HG03521 (cell line): ENCODE measurements at regions not wholly inside any gene's neighbourhood (a gene's known extent, or its start where the extent isn't known, plus 50 kb on each side); places are given as distances from the start of the nearest gene placed in this dataset.
"Not testable (repeated sequence)": the region's sequence is repeated elsewhere in the genome, so short reads cannot be mapped to it uniquely, and the experiment has no call there.

Experiments used
- ATAC-seq: cut with Tn5 transposase; IDR thresholded peaks from one replicate; pipeline ENCODE4 v1.9.1; 2021; ENCODE audit warnings: mild to moderate bottlenecking, moderate library complexity; ENCODE audit not compliant: unreplicated experiment

DNA sequence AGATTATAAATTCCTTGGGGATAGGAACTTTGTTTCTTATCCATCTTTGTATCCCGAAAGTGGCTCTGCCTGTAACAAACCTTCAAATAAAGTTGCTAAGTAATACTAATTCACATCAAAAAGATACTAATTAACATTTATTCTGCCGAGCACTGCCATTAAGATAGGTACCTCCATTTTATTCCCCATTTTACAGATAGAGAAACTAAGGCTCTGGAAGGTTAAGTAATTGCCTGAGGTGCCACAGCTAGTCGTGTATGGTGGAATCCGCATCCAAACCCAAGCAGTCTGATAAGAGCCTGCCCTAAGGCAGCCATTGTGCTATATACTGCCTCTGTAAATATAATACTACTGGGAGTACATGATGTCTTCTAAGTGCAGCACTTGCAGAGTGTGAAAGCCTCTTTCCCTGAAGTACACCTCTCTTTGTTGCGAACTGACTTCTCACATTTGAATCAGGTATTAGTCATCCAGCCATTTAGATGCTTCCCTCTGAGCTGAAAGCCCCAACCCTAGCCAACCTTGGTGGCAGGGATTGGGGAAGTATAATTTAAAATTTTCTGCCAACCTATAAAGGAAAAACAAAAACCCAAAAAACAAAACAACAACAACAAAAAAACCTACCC, 78.5 kb upstream of the CHD2 start:
- ATAC-seq = no peak

DNA sequence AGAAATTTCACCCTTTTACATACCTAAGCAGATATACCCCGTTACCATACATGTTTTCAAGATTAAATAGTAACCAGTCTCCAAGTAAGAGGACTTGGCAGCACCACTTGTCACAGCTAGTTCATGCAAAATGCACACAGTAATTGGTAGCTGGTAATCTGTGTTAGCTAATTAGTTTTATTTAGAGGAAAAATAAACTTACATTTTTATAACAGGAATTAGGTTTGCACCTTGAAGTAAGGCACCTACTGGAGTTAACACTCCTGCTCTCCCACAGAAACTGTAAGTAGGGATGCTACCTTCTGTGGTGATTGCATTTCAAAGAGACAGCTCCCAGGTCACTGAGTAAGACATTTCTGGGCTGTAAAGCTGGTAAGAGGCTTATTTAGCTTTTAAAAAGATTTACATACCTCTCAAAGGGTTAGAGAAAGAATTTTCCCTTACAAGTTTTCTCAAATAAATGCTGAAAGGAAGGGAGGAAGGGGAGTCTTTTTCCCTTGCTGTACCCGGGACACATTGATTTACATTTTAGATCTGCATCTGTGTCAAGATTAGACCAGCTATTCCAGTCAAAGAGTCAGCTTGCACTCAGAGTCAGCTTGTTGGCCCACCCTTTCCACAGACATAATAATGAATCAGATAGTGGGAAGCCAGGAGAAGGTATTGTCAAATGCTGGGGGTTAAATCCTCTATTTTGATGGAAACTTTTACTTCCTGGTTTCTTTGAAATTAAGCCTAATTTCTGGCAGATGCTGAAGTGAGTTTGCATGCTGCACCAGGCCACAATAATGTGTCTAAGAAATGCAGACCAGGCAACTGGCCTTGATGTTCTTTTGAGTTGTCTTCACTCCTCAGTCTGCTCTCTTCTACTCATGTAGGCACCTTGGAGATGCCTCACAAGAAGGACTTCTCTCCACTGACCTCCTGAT, 77.6 kb upstream of the CHD2 start:
- ATAC-seq = no peak

DNA sequence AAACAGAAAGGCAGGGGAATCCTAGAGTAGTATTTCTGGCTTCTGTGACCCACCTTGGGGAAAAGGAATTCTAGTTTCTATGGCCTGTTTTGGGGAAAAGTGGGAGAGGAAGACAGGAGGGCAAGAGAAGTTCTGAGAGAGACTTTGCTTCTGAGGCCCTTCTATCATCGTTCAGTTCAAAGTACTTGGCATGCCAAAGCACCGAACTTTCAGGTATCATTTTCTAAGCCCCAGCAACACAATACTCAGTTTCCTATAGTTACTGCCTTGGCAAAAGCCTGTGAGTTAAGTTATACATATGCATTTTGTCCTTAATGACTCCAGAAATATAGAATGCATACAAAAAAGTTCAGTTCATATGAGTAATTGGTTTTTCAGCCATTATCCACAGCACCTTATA, 74.1 kb upstream of the CHD2 start:
- no peak for ATAC-seq

DNA sequence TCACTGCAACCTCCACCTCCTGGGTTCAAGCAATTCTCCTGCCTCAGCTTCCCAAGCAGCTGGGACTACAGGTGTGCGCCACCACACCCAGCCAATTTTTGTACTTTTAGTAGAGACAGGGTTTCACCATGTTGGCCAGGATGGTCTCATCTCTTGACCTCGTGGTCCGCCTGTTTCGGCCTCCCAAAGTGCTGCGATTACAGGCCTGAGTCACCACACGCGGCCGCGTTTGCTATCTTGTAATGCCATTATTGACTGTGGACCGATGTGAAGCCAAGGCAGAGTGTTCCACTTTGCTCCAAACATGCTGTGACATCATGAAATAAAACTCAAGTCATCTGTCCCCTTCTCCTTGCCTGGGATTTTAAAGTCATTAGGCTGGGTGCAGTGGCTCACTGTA, 72.1 kb upstream of the CHD2 start:
- not testable (repeated sequence) for ATAC-seq

DNA sequence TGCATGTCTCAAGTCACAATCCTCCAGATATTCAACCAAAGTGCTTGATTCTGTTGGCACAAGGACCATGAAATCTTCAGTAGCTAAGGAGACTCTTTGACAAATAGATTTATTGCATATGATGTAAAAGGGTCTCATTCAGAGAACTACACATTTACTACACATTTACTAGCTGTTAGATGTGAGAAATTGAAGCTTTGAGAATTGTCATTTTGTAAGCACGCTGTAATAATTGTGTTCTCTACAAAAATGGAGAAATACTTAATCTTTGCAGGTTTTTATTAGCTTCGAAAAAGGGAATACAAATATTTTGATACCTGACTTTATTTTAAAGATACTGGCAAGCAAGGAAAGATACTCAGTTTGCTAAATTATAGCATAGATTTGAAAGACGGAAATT, 70.2 kb upstream of the CHD2 start:
- no peak for ATAC-seq

DNA sequence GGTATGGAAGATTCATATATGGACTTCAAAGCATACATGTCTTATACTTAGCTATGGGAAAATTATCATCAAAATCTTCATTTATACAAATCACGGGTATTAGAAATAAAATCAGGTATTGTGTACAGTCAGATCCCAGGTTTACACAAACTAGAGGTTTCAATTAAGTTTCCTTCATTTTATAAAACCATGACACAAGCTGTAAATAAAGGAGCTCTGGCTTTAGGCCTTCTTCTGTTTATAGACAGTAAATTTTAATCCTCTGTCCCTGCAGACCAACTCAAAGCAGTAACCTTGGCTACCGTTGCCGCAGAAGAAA, 68.8 kb upstream of the CHD2 start:
- no peak for ATAC-seq

DNA sequence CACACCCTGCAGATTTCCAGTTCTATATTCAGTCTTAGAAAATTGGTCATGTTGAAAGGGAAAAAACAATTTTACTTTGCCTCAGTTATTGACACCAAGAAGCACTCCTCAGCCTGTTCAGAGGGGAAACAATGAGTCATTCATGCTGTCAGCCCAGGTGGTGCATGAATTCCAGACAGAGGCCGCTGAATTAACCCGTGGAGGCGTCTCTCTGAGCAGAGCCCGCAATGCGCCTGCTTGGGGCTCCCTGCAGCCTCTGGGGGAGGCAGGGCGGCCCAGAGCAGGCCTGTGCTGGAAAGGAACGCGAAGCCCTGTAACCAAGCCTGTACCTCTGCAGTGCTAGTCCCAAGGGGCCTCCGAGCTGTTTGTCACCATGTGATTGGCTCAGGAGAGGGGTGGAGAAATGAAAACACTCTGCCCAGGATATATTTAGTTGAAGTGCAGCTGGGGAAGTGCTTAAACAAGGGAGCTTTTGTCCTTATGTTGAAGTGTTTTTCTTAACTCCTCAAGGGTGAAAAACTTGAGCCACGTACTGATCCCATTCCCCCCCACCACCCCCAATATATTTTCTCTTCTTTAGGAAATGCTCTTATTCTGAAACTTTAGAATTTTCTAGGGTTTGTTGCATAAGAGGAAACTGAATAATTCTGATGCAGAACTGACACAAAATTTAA, 68.3 kb upstream of the CHD2 start:
- ATAC-seq = peak; percentile 94

DNA sequence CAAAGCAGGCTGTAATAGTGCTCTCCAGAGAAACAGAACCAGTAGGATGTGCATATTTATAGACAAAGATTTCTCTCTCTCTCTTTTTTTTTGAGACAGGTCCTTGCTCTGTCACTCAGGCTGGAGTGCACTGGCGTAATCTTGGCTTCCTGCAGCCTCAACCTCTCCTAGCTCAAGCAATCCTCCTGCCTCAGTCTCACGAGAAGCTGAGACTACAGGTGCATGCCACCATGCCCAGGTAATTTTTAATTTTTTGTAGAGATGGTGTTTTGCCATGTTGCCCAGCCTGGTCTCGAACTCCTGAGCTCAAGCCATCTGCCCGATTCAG, 67.1 kb upstream of the CHD2 start:
- no peak for ATAC-seq

DNA sequence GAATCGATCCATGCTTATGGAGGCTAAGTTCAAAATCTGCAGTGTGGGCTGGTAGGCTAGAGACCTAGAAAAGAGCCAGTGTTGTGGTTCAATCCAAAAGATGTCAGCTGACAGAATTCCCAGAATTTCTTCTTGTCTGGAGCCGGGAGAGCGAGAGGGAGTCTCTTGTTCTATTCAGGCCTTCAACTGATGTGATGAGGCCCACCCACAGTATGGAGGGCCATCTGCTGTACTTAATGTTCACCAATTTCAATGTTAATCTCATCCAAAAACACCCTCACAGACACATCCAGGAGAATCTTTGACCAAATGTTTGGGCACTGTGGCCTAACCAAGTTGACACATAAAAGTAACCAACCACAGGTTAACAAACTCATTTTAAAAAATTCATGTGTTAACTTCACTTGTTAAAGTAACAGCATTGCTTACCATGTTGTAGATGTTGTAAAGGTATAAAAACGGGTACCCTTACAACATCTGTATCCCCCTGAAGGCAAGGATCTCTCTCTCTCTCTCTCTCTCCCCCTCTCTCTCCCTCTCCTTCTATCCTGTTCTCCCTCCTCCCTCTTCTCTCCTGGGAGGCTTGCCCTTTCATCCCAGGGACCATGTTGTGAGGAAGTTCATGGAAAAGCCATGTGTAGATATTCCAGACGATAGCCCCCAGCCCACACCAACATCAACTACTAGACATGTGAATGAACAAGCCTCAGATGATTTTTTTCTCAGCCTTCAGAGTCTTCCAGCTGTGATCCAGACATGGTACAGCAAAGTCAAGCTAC, 66.4 kb upstream of the CHD2 start:
- no peak for ATAC-seq

DNA sequence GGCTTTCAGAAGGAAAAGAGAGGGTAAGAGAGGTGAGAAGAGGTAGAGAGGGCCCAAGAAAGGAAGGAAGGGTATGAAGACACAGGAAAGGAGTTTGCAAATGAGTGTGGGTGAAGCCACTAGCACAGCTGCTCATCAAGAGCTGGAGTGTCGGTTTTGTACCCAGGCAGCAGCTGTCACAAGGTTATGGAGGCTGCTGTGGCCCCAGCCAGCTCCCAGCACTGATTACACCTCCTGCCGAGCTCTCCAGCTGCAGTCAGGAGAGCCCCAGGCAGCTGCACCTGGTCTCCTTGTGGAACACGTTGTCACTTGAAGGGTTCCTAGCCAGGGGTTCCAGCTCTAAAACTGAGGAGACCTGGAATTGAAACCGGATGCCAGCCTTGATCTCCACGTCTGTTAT, 60.4 kb upstream of the CHD2 start:
- no peak for ATAC-seq

DNA sequence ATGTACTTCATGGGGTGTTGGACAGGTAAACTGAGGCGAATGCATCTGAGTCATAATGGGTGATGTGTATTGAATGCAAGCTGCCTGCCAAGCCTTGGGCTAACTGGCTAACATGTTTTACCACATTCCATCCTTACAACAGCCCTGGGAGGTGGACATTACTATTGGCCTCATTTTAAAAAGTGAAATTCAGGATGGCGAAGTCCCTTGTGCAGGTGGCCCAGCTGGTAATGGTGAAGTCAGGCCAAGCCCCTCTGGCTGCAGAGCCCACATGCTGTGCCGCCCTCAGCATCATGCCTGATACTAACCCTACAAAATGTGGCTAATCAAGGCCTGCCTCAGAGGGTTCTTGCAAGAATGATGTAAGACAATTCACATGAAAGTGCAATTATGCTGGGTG, 60.0 kb upstream of the CHD2 start:
- ATAC-seq = no peak

DNA sequence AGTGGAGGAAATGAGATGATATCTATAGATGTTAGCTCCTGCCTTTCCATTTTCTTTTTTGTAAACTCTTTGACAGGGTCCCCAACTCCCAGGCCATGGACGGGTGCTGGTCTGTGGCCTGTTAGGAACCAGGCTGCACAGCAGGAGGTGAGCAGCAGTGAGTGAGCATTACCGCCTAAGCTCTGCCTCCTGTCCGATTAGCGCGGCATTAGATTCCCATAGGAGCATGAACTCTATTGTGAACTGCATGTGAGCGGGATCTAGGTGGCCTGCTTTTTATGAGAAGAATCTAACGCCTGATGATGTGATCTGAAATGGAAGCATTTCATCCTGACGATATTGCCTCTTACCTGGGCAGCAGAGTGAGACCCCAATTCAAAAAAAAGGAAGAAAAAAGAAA, 56.8 kb upstream of the CHD2 start:
- no peak for ATAC-seq

DNA sequence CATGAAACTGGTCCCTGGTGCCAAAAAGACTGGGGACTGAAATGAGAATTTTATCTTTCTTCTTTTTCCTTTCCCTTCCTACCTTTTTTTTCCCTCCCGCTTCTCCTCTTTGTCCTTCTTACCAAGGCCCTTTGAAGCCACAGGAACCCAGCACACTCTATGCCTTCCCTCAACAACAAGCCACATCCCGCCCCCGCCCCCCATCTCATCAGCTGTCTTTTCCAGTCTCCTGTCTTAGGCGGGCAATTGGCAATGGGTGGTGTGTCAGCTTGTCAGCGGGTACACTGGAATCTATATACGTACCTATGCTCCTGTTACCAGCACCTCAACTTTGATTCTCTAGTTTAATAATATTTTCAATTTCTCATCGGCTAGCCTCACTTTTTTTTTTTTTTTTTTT, 56.3 kb upstream of the CHD2 start:
- ATAC-seq = no peak

DNA sequence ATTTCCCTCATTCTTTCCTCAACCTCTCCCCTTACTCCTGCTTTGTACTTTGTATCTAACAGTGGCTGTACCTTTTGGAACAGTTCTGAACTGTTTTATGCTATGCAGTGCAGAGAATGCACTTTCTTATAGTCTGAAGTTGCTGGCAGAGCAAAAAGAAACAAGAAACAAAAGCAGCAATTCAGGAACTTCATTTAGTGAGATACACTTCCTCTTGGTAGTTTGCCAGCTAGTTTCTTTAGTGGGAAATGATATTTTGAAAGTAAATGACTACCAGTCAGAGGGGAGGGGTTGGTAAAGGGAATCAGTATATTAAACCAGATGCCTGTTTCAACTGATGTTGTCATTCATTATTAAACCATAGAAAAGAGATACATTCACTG, 55.0 kb upstream of the CHD2 start:
- peak; percentile 55 for ATAC-seq

DNA sequence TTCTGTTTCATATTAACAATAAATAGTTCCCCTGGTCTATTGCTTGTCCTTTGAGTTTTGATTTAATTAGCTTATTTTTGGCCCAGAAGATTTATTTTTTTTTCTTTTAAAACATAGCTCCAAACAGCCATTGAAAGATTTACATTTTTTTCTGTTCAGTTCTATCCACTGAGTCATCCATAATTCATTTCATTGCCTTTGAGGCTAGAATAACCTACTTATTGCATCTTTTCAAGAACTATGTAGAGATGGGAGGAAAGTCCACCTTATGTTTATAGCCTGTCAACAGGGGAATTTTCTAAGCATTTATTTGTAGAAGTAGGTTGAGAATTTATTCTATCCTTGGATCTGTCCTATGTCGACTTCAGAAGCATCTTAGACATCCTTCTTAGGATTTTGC, 53.4 kb upstream of the CHD2 start:
- ATAC-seq = no peak

DNA sequence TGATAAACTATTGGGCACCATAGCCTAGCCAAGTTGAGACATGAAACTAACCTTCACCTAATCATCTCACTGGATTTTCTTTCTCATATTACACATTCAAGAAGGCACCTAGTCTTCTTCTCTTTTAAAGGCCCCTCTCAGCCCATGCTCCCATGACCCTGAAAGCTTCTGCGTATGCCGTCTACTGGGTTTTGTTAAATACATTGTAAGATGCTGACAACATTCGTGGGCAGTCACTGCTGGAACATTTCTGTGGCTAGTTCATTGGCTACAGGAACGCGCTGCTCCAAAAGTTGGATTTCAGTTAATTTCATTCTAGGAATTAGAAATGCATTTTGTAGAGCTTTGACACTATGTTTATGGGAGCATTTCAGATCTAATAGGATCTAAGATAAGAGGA, 52.3 kb upstream of the CHD2 start:
- ATAC-seq = no peak

DNA sequence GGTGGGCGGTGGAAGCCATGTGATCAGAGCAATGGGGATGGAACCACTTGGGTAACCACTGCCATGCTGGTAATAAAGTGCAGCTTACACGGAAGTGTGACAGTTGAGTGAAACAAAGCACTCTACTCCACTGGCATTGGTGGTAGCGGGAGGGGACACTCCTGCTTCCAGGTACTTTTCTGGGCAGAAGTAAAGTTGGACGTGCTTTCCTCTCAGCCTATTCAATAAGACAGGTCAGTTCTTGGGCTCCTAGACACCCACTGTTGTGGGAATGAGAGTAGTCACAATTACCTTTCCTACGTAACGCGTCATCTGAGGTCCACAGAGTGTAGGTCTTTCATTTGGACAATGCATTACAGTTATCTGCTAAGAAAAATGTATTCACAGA, 51.7 kb upstream of the CHD2 start:
- no peak for ATAC-seq

DNA sequence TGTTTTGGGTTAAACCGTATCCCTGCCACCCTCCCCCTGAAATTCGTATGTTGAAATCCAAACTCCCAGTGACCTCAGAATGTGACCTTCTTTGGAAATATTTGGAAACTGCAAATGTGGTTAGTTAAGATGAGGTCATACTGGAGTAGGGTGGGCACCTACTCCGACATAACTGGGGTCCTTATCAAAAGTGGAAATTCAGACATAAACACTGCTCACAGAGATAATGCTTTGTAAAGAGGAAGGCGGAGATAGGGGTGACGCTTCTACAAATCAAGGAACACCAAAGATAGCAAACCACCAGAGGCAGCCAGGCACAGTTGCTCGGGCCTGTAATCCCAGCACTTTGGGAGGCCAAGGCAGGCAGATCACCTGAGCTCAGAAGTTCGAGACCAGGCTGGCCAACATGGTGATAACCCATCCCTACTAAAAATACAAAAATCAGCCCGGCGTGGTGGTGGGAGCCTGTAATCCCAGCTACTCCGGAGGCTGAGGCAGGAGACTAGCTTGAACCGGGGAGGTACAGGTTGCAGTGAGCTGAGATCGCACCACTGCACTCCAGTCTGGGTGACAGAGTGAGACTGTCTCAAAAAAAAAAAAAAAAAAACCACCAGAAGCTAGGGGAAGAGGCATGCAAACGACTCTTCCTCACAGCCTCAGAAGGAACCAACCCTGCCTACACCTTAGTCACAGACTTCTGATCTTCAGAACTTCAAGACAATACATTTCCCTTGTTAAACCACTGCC, 51.1 kb upstream of the CHD2 start:
- peak; percentile 55 for ATAC-seq

DNA sequence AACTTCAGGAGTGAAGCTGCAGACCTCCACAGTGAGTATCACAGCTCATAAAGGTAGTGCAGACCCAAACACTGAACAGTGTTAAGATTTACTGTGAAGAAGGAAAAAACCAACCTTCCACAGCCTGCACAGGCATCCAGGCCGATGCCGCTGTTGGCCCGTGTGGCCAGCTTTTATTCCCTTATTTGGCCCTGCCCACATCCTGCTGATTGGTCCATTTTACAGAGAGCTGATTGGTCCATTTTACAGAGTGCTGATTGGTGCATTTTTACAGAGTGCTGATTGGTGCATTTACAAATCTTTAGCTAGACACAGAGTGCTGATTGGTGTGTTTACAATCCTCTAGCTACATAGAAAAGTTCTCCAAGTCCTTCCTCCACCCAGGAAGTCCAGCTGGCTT, 49.9 kb upstream of the CHD2 start:
- not testable (repeated sequence) for ATAC-seq
